K562 (cell line): ENCODE measurements at regions not wholly inside any gene's neighbourhood (a gene's known extent, or its start where the extent isn't known, plus 50 kb on each side); places are given as distances from the start of the nearest gene placed in this dataset.

ENCODE experiments used
- ATAC-seq: fragments of 200-7000 bp; cut with Tn5 transposase; 3 replicates; pipeline ENCODE4 v1.9.1; 2020; ENCODE audit warnings: moderate library complexity
- BruUV-seq: library from RNA; stranded (reverse); fragments of 400-500 nt; replicated peaks from 2 replicates; lab custom pipeline; 2021; lab: Mats Ljungman, UMichigan
- CTCF ChIA-PET: fragments of 300-600 bp; formaldehyde crosslinking; extraction: SDS; loops from one replicate; lab custom pipeline; 2021; ENCODE audit warnings: low intra/inter-chr PET ratio; lab: Yijun Ruan, JAX
- POLR2A ChIA-PET: fragments of 300-600, 350-650 bp; sonication (Branson Sonifier 250); formaldehyde crosslinking; extraction: SDS; loops from one replicate; lab custom pipeline; 2021; ENCODE audit warnings: antibody characterized with exemption, inconsistent platforms; lab: Yijun Ruan, JAX
- DNase-seq, 4 experiments: peaks; one replicate each; pipeline versions ENCODE4 v3.0.0 to v3.0.0-alpha.2; 2011 to 2018; ENCODE audit warnings: low spot score in 3 of 4, mixed read lengths in 3 of 4; ENCODE audit errors: extremely low read depth in 1 of 4
- FAIRE-seq: peaks from 2 replicates; lab custom pipeline; 2011; peaks lifted over from hg19 to GRCh38; lab: Jason Lieb, UNC
- H2AFZ ChIP-seq: 2 replicates; pipeline ENCODE4 v1.6.0; 2011; ENCODE audit warnings: low read depth, low read length, control low read depth, inconsistent platforms
- H3K27ac ChIP-seq: fragments of 200-600 bp; 3 replicates; pipeline ENCODE4 v1.8.0; 2011; ENCODE audit warnings: low read depth, mild to moderate bottlenecking, control low read depth, inconsistent platforms, low read length, moderate library complexity, mixed read lengths; ENCODE audit errors: extremely low read depth
- H3K27me3 ChIP-seq, 2 experiments: fragments of 300-600 bp in 1 of 2; 2 replicates in 1 of 2; 3 replicates in 1 of 2; pipeline versions ENCODE4 v1.6.0 to v1.8.0; 2011; ENCODE audit warnings: inconsistent platforms in 2 of 2, low read length in 2 of 2, mild to moderate bottlenecking in 1 of 2, mixed read lengths in 1 of 2, moderate library complexity in 1 of 2; ENCODE audit not compliant: control insufficient read depth in 2 of 2, insufficient read depth in 2 of 2
- H3K36me3 ChIP-seq: fragments of 300-600 bp; 3 replicates; pipeline ENCODE4 v1.8.0; 2011; ENCODE audit warnings: mild to moderate bottlenecking, low read length, inconsistent platforms; ENCODE audit not compliant: control insufficient read depth, insufficient read depth
- H3K4me1 ChIP-seq, 2 experiments: fragments of 200-600 bp in 1 of 2; replicated peaks in 1 of 2; 2 replicates in 1 of 2; 3 replicates in 1 of 2; pipeline versions ENCODE4 v1.5.1 to v1.8.0; 2011; ENCODE audit warnings: inconsistent platforms in 2 of 2, low read length in 2 of 2, mild to moderate bottlenecking in 1 of 2, mixed read lengths in 1 of 2, moderate library complexity in 1 of 2; ENCODE audit not compliant: control insufficient read depth in 2 of 2, insufficient read depth in 2 of 2
- H3K4me2 ChIP-seq: 2 replicates; pipeline ENCODE4 v1.6.1; 2011; ENCODE audit warnings: low read length, control low read depth, inconsistent platforms, mixed read lengths; ENCODE audit not compliant: insufficient read depth
- H3K4me3 ChIP-seq: fragments of 200-600 bp; sonication (generic), shearing (Covaris generic); 2 replicates; pipeline ENCODE4 v1.5.1; 2016; ENCODE audit warnings: control low read depth, inconsistent platforms
- H3K79me2 ChIP-seq: fragments of 200-600 bp; 3 replicates; pipeline ENCODE4 v1.8.0; 2011; ENCODE audit warnings: low read length, inconsistent platforms; ENCODE audit not compliant: control insufficient read depth, insufficient read depth
- H3K9ac ChIP-seq, 2 experiments: 2 replicates each; pipeline versions ENCODE4 v1.6.0 to v1.6.1; 2011; ENCODE audit warnings: low read depth in 2 of 2, low read length in 2 of 2, control low read depth in 1 of 2, inconsistent platforms in 1 of 2, mild to moderate bottlenecking in 1 of 2, mixed read lengths in 1 of 2; ENCODE audit not compliant: insufficient read depth in 1 of 2
- H3K9me1 ChIP-seq: one replicate; pipeline ENCODE4 v1.6.0; 2011; ENCODE audit warnings: inconsistent platforms, mild to moderate bottlenecking, low read length, moderate library complexity; ENCODE audit not compliant: control insufficient read depth, insufficient read depth
- H3K9me3 ChIP-seq: replicated peaks from 2 replicates; pipeline ENCODE4 v1.5.1; 2011; ENCODE audit warnings: low read depth, low read length, inconsistent platforms; ENCODE audit not compliant: control insufficient read depth, insufficient read depth
- H4K20me1 ChIP-seq: replicated peaks from 2 replicates; pipeline ENCODE4 v1.6.1; 2011; ENCODE audit warnings: low read length, inconsistent platforms, mixed read lengths; ENCODE audit not compliant: control insufficient read depth, insufficient read depth
- ARID2 ChIP-seq: fragments of 450-650 bp; IDR thresholded peaks from 2 replicates; pipeline ENCODE4 v1.6.1; 2017; ENCODE audit warnings: antibody characterized with exemption, mild to moderate bottlenecking
- GTF2A2 ChIP-seq: IDR thresholded peaks from 2 replicates; pipeline ENCODE4 v1.6.1; 2016; ENCODE audit warnings: mild to moderate bottlenecking, missing genetic modification characterization, missing compliant biosample characterization
- HMGN3 ChIP-seq: IDR thresholded peaks from 2 replicates; pipeline ENCODE4 v1.6.1; 2011; ENCODE audit warnings: borderline replicate concordance, low read depth, mild to moderate bottlenecking, mixed read lengths, low read length; ENCODE audit not compliant: insufficient read length; ENCODE audit errors: extremely low read depth
- HNRNPH1 ChIP-seq: fragments of 200-400 bp; formaldehyde crosslinking; optimal IDR thresholded peaks from 2 replicates; pipeline ENCODE3; 2017; ENCODE audit warnings: low read depth, mild to moderate bottlenecking, low read length, moderate library complexity
- ILK ChIP-seq: fragments of 450-650 bp; IDR thresholded peaks from 2 replicates; pipeline ENCODE4 v1.6.1; 2016; ENCODE audit warnings: missing genetic modification characterization, low read depth, mild to moderate bottlenecking, missing compliant biosample characterization, moderate library complexity, borderline replicate concordance
- KHSRP ChIP-seq: fragments of 450-650 bp; IDR thresholded peaks from 2 replicates; pipeline ENCODE4 v1.6.1; 2017
- PHB2 ChIP-seq: fragments of 450-650 bp; IDR thresholded peaks from 2 replicates; pipeline ENCODE4 v1.6.1; 2017; ENCODE audit warnings: low read depth
- RBM22 ChIP-seq: fragments of 200-400 bp; formaldehyde crosslinking; IDR thresholded peaks from 2 replicates; pipeline ENCODE4 v1.6.1; 2018; ENCODE audit warnings: low read length, low read depth; ENCODE audit not compliant: poor library complexity, severe bottlenecking
- SRSF9 ChIP-seq: fragments of 200-400 bp; formaldehyde crosslinking; IDR thresholded peaks from 2 replicates; pipeline ENCODE4 v1.6.1; 2017; ENCODE audit warnings: low read depth, low read length, borderline replicate concordance
- TCF7 ChIP-seq: sonication (generic); IDR thresholded peaks from 2 replicates; pipeline ENCODE4 v1.6.1; 2016; ENCODE audit warnings: antibody characterized with exemption, borderline replicate concordance
- TFAM ChIP-seq: fragments of 250-450 bp; sonication (Bioruptor Pico); conservative IDR thresholded peaks from 2 replicates; pipeline ENCODE4 v1.5.0; 2021; ENCODE audit warnings: mild to moderate bottlenecking, moderate library complexity
- WGBS: fragments of 100-300 bp; shearing (Covaris generic); methylation state at CpG from one replicate; pipeline ENCODE4 v1.1.6; 2016; ENCODE audit warnings: low coverage, mixed read lengths; ENCODE audit not compliant: insufficient coverage; ENCODE audit errors: missing lambda C conversion rate; 5-methylcytosine and 5-hydroxymethylcytosine counted together
- in situ Hi-C: fragments of 300-500 bp; cut with MboI; formaldehyde crosslinking; loops from 4 replicates; pipeline ENCODE4 v1.15.0; 2018; ENCODE audit warnings: inconsistent platforms, mixed read lengths
- intact Hi-C: fragments of 100-400 bp; cut with micrococcal nuclease; formaldehyde crosslinking; loops from 2 replicates; pipeline ENCODE4 v1.14.2; 2022
- TF ChIP-seq, protein P1 (sequence below): IDR thresholded peaks from 3 replicates; pipeline ENCODE4 v1.6.1; 2011; ENCODE audit warnings: borderline replicate concordance, mild to moderate bottlenecking; ENCODE audit not compliant: insufficient read length, insufficient read depth
- TF ChIP-seq, protein P2 (sequence below), 3 experiments: fragments of 200-800 bp in 1 of 3; sonication (Bioruptor generic) in 1 of 3; sonication (generic) in 1 of 3; formaldehyde crosslinking in 1 of 3; IDR thresholded peaks; 2 replicates each; pipeline versions ENCODE4 v1.6.1 to v1.8.0; 2016 to 2022; ENCODE audit warnings: mild to moderate bottlenecking in 2 of 3, missing compliant biosample characterization in 2 of 3, missing genetic modification characterization in 2 of 3, missing genetic modification reagents in 1 of 3
- TF ChIP-seq, protein P3 (sequence below): sonication (generic); IDR thresholded peaks from 2 replicates; pipeline ENCODE4 v1.6.1; 2016
- TF ChIP-seq, protein P4 (sequence below): fragments of 450-650 bp; conservative IDR thresholded peaks from 2 replicates; pipeline ENCODE4 v1.6.1; 2016; ENCODE audit warnings: missing genetic modification characterization, low read depth, mild to moderate bottlenecking, missing compliant biosample characterization, moderate library complexity
- TF ChIP-seq, protein P5 (sequence below): sonication (generic); formaldehyde crosslinking; IDR thresholded peaks from 2 replicates; pipeline ENCODE4 v1.8.0; 2022; ENCODE audit warnings: mild to moderate bottlenecking, missing genetic modification reagents

DNA sequence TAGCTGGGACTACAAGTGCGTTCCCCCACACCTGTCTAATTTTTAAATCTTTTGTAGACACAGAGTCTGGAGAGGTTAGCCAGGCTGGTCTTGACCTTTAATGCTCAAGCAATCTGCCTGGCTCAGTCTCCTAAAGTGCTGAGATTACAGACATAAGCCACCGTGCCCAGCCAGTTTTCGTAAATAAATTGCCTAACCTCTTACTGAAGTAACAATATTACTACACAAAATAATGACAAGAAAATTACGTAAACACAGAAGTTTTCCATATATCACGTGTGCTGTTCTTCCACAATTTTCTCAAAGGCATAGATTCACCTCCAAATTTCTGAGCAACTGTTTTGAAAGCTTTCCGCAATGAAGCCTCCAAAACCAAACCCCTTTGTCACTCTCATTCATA lies 58.1 kb upstream of the PROK2 start:
- TF ChIP-seq, protein P1, sequence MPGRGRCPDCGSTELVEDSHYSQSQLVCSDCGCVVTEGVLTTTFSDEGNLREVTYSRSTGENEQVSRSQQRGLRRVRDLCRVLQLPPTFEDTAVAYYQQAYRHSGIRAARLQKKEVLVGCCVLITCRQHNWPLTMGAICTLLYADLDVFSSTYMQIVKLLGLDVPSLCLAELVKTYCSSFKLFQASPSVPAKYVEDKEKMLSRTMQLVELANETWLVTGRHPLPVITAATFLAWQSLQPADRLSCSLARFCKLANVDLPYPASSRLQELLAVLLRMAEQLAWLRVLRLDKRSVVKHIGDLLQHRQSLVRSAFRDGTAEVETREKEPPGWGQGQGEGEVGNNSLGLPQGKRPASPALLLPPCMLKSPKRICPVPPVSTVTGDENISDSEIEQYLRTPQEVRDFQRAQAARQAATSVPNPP: no peak
- TF ChIP-seq TCF7 (no peak), HNRNPH1 (no peak), PHB2 (no peak), SRSF9 (no peak), ARID2 (no peak), ILK (tag) (no peak), TFAM (no peak), GTF2A2 (tag) (no peak), KHSRP (no peak), HMGN3 (no peak), RBM22 (no peak)
- TF ChIP-seq, protein P2, sequence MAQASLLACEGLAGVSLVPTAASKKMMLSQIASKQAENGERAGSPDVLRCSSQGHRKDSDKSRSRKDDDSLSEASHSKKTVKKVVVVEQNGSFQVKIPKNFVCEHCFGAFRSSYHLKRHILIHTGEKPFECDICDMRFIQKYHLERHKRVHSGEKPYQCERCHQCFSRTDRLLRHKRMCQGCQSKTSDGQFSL (CRISPR knock-in tag; IDR thresholded peaks at IDR 0.05): no peak
- TF ChIP-seq, protein P2 (tag; IDR thresholded peaks at IDR 0.05): no peak
- TF ChIP-seq, protein P3, sequence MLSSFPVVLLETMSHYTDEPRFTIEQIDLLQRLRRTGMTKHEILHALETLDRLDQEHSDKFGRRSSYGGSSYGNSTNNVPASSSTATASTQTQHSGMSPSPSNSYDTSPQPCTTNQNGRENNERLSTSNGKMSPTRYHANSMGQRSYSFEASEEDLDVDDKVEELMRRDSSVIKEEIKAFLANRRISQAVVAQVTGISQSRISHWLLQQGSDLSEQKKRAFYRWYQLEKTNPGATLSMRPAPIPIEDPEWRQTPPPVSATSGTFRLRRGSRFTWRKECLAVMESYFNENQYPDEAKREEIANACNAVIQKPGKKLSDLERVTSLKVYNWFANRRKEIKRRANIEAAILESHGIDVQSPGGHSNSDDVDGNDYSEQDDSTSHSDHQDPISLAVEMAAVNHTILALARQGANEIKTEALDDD: no peak
- TF ChIP-seq, protein P4, sequence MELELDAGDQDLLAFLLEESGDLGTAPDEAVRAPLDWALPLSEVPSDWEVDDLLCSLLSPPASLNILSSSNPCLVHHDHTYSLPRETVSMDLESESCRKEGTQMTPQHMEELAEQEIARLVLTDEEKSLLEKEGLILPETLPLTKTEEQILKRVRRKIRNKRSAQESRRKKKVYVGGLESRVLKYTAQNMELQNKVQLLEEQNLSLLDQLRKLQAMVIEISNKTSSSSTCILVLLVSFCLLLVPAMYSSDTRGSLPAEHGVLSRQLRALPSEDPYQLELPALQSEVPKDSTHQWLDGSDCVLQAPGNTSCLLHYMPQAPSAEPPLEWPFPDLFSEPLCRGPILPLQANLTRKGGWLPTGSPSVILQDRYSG (tag): no peak
- TF ChIP-seq, protein P5, sequence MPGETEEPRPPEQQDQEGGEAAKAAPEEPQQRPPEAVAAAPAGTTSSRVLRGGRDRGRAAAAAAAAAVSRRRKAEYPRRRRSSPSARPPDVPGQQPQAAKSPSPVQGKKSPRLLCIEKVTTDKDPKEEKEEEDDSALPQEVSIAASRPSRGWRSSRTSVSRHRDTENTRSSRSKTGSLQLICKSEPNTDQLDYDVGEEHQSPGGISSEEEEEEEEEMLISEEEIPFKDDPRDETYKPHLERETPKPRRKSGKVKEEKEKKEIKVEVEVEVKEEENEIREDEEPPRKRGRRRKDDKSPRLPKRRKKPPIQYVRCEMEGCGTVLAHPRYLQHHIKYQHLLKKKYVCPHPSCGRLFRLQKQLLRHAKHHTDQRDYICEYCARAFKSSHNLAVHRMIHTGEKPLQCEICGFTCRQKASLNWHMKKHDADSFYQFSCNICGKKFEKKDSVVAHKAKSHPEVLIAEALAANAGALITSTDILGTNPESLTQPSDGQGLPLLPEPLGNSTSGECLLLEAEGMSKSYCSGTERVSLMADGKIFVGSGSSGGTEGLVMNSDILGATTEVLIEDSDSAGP (CRISPR knock-in tag): no peak
- Histone ChIP-seq H2AFZ (no peak overlapping the region), H3K9me1 (no peaks in the 10 kb centered on the region), H3K4me2 (no peak overlapping the region), H3K4me3 (no peak overlapping the region), H3K79me2 (no peaks in the 10 kb centered on the region), H3K27me3 (no peaks in the 10 kb centered on the region), H3K27ac (no peak overlapping the region), H3K9me3 (no peaks in the 10 kb centered on the region), H3K4me1 (no peaks in the 10 kb centered on the region), H4K20me1 (no peaks in the 10 kb centered on the region), H3K36me3 (no peaks in the 10 kb centered on the region), H3K9ac (no peak overlapping the region)
- no peak for FAIRE-seq
- 19% methylated on average over 6 of the region's 6 CpGs for WGBS
- POLR2A ChIA-PET: no interaction called here
- no peak for ATAC-seq
- no peak for DNase-seq
- BruUV-seq: no TSS peak
- CTCF ChIA-PET: no interaction called here
- intact Hi-C loops (no loop called here), in situ Hi-C loops (no loop called here)
